HepG2 (cell line): ENCODE measurements at regions not wholly inside any gene's neighbourhood (a gene's known extent, or its start where the extent isn't known, plus 50 kb on each side); places are given as distances from the start of the nearest gene placed in this dataset.

Source experiments
- ATF3 ChIP-seq: sonication (generic); formaldehyde crosslinking; IDR thresholded peaks from 2 replicates; pipeline ENCODE4 v1.4.0; 2020; ENCODE audit warnings: missing genetic modification reagents
- CBFB ChIP-seq: sonication (generic); formaldehyde crosslinking; IDR thresholded peaks from 2 replicates; pipeline ENCODE4 v1.4.0; 2020; ENCODE audit warnings: missing genetic modification reagents
- ISL2 ChIP-seq: sonication (generic); formaldehyde crosslinking; IDR thresholded peaks from 2 replicates; pipeline ENCODE4 v1.5.0; 2020; ENCODE audit warnings: missing genetic modification reagents
- MAFG ChIP-seq: sonication (generic); formaldehyde crosslinking; IDR thresholded peaks from 2 replicates; pipeline ENCODE4 v1.5.1; 2020; ENCODE audit warnings: mild to moderate bottlenecking, missing genetic modification reagents
- MTERF4 ChIP-seq: sonication (generic); formaldehyde crosslinking; IDR thresholded peaks from 2 replicates; pipeline ENCODE4 v1.8.0; 2023; ENCODE audit warnings: mild to moderate bottlenecking, missing genetic modification reagents
- NBN ChIP-seq: fragments of 450-650 bp; conservative IDR thresholded peaks from 2 replicates; pipeline ENCODE4 v1.6.1; 2017
- NCOA1 ChIP-seq: sonication (generic); formaldehyde crosslinking; IDR thresholded peaks from 2 replicates; pipeline ENCODE4 v1.9.0; 2021; ENCODE audit warnings: missing genetic modification reagents
- PATZ1 ChIP-seq: sonication (generic); formaldehyde crosslinking; IDR thresholded peaks from 2 replicates; pipeline ENCODE4 v1.4.0; 2020; ENCODE audit warnings: missing genetic modification reagents
- PAWR ChIP-seq: sonication (generic); formaldehyde crosslinking; IDR thresholded peaks from 2 replicates; pipeline ENCODE4 v1.4.0; 2020; ENCODE audit warnings: missing genetic modification reagents, mild to moderate bottlenecking, borderline replicate concordance
- POLR2AphosphoS5 ChIP-seq: IDR thresholded peaks from 2 replicates; pipeline ENCODE4 v1.6.1; 2012; ENCODE audit warnings: low read depth, low read length
- RELA ChIP-seq: sonication (generic); formaldehyde crosslinking; IDR thresholded peaks from 2 replicates; pipeline ENCODE4 v1.4.0; 2020; ENCODE audit warnings: missing genetic modification reagents
- ZGPAT ChIP-seq: IDR thresholded peaks from 2 replicates; pipeline ENCODE4 v1.6.1; 2016; ENCODE audit warnings: mild to moderate bottlenecking
- ZNF142 ChIP-seq: sonication (generic); formaldehyde crosslinking; IDR thresholded peaks from 2 replicates; pipeline ENCODE4 v1.4.0; 2020; ENCODE audit warnings: missing genetic modification reagents
- ZNF326 ChIP-seq: sonication (generic); formaldehyde crosslinking; IDR thresholded peaks from 2 replicates; pipeline ENCODE4 v1.4.0; 2020; ENCODE audit warnings: missing genetic modification reagents, borderline replicate concordance
- ZNF343 ChIP-seq: sonication (generic); formaldehyde crosslinking; IDR thresholded peaks from 2 replicates; pipeline ENCODE4 v1.4.0; 2020; ENCODE audit warnings: mild to moderate bottlenecking, missing genetic modification reagents
- ZNF496 ChIP-seq: sonication (generic); formaldehyde crosslinking; IDR thresholded peaks from 2 replicates; pipeline ENCODE4 v1.8.1; 2023; ENCODE audit warnings: mild to moderate bottlenecking, moderate library complexity, missing genetic modification reagents; ENCODE audit not compliant: insufficient replicate concordance
- ZNF780A ChIP-seq: sonication (generic); formaldehyde crosslinking; IDR thresholded peaks from 2 replicates; pipeline ENCODE4 v1.8.0; 2022; ENCODE audit warnings: mild to moderate bottlenecking, missing genetic modification reagents, moderate library complexity
- ZNF784 ChIP-seq: sonication (generic); formaldehyde crosslinking; IDR thresholded peaks from 2 replicates; pipeline ENCODE4 v1.5.1; 2020; ENCODE audit warnings: missing genetic modification reagents, mild to moderate bottlenecking, borderline replicate concordance

- TF ChIP-seq ZNF142 (CRISPR knock-in tag) (peak; percentile 43; the same call in 1 of the 2 replicates), MAFG (CRISPR knock-in tag) (no peak), PATZ1 (CRISPR knock-in tag) (peak; percentile 1), ZNF326 (CRISPR knock-in tag) (no peak), NBN (no peak), POLR2AphosphoS5 (0 out of 2 replicates have a peak, but pooled peaks have one; percentile 17), ATF3 (CRISPR knock-in tag) (0 out of 2 replicates have a peak, but pooled peaks have one; percentile 6), PAWR (no peak), ZNF496 (CRISPR knock-in tag) (no peak), ZGPAT (CRISPR knock-in tag) (peak; percentile 51; the same call in 1 of the 2 replicates), NCOA1 (CRISPR knock-in tag) (no peak), ZNF780A (CRISPR knock-in tag) (no peak), MTERF4 (no peak; the same call in 1 of the 2 replicates), RELA (CRISPR knock-in tag) (no peak), ZNF343 (CRISPR knock-in tag) (peak; percentile 61; the same call in 1 of the 2 replicates), CBFB (no peak), ZNF784 (CRISPR knock-in tag) (no peak), ISL2 (CRISPR knock-in tag) (peak; percentile 74)
Observed at GRCh38 chr2:16069933-16070647, 129.7 kb downstream of the MYCN start (continued).
